ENCODE measurements at regions not wholly inside any gene's neighbourhood (a gene's known extent, or its start where the extent isn't known, plus 50 kb on each side); places are given as distances from the start of the nearest gene placed in this dataset.

DNA sequence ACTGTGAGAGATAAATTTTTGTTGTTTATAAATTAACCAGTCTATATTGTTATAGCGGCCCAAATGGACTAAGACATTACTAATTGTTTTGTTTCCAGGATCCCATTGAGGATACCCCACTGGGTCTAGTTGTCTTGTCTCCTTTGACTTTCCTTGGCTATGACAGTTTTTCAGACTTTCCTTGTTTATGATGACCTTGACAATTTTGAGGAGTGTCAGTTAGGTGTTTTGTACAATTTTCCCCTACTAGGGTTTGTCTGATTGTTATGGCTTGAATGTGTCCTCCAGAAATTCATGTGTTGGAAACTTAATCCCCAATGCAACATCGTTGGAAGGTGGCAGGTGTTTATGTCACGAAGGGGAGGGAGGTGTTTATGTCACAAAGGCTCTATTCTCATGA is 89.6 kb upstream of the PITX2 start:
- no peaks in the 10 kb centered on the region for H3K9me3 ChIP-seq (ENCODE audit: control insufficient read depth, insufficient read depth, low read length)
- H3K27ac ChIP-seq (ENCODE audit: low read length) = no peak overlapping the region
- H3K27me3 ChIP-seq (ENCODE audit: control insufficient read depth, insufficient read depth, low read length) = no peaks in the 10 kb centered on the region
- no peaks in the 10 kb centered on the region for H3K36me3 ChIP-seq (ENCODE audit: control insufficient read depth, insufficient read depth, low read length)
- H3K4me3 ChIP-seq (ENCODE audit: low read length) = no peak overlapping the region
- DNase-seq (ENCODE audit: low read depth, low spot score) = no peak
- H3K4me1 ChIP-seq (ENCODE audit: control insufficient read depth, insufficient read depth, low read length) = no peaks in the 10 kb centered on the region
- no CpG with 5 or more reads among the region's 3 CpGs for WGBS (ENCODE audit: insufficient coverage, insufficient read length)

DNA sequence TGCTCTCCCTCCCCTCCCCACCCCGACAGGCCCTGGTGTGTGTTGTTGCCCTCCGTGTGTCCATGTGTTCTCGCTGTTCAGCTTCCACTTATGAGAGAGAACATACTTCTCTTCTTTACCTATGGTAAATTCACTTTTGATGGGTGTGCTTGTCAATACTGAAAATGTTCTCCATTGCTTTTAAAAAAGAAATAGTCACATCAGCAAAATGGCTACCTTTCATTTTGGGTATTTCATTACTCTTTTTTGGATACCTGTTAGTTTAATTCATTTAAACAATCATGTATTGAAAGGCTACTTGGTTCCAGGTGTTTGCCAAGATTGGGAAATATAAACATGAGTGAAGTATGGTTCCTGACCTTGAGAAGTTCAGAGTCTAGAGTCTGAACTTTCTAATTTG is 107.4 kb upstream of the PITX2 start:
- Histone ChIP-seq H3K4me3 (ENCODE audit: low read length) (no peak overlapping the region), H3K4me1 (ENCODE audit: control insufficient read depth, insufficient read depth, low read length) (no peaks in the 10 kb centered on the region), H3K9me3 (ENCODE audit: control insufficient read depth, insufficient read depth, low read length) (no peaks in the 10 kb centered on the region), H3K27ac (ENCODE audit: low read length) (no peak overlapping the region), H3K27me3 (ENCODE audit: control insufficient read depth, insufficient read depth, low read length) (no peaks in the 10 kb centered on the region), H3K36me3 (ENCODE audit: control insufficient read depth, insufficient read depth, low read length) (no peaks in the 10 kb centered on the region)
- no CpG with 5 or more reads among the region's 3 CpGs for WGBS (ENCODE audit: insufficient coverage, insufficient read length)
- no peak for DNase-seq (ENCODE audit: low read depth, low spot score)

DNA sequence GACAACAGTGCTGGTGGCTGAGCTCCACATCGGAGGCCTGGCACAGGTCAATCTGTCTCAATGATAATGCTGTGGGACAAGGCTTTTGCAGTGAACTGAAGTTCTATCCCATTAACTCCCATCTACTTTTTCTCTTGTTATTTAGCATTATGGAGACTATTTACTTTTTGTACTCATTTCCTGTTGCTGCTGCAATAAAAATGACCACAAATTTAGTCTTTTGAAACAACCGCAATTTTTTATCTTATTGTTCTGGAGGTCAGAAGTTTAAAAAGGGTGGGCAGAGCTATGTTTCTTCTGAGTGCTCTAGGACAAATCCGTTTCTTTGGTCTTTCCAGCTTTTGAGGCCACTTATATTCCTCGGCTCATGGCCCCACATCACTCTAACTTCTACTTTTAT is 111.0 kb upstream of the PITX2 start:
- no peak for DNase-seq (ENCODE audit: low read depth, low spot score)
- Histone ChIP-seq H3K4me1 (ENCODE audit: control insufficient read depth, insufficient read depth, low read length) (no peaks in the 10 kb centered on the region), H3K9me3 (ENCODE audit: control insufficient read depth, insufficient read depth, low read length) (no peaks in the 10 kb centered on the region), H3K27me3 (ENCODE audit: control insufficient read depth, insufficient read depth, low read length) (no peaks in the 10 kb centered on the region), H3K36me3 (ENCODE audit: control insufficient read depth, insufficient read depth, low read length) (no peaks in the 10 kb centered on the region), H3K4me3 (ENCODE audit: low read length) (no peak overlapping the region), H3K27ac (ENCODE audit: low read length) (no peak overlapping the region)
- WGBS (ENCODE audit: insufficient coverage, insufficient read length) = no CpG with 5 or more reads among the region's 4 CpGs

GRCh38 chr4:110735686-110736085 is 112.8 kb upstream of the PITX2 start:
- no CpG with 5 or more reads among the region's 1 CpG for WGBS (ENCODE audit: insufficient coverage, insufficient read length)
- H3K36me3 ChIP-seq (ENCODE audit: control insufficient read depth, insufficient read depth, low read length) = no peaks in the 10 kb centered on the region

DNA sequence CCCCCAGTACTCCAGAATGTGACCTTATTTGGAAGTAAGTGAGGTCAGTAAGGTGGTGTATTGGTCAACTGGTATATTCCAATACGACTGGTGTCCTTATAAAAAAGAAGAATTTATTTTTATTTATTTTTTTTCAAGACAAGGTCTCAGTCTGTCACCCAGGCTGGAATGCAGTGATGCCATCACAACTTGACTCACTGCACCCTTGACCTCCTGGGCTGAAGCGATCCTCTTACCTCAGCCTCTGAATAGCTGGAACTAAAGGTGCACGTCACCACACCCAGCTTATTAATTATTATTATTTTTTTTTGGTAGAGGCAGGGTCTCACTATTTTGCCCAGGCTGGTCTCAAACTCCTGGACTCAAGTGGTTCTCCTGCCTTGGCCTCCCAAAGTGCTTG is 115.1 kb upstream of the PITX2 start:
- no CpG with 5 or more reads among the region's 3 CpGs for WGBS (ENCODE audit: insufficient coverage, insufficient read length)
- Histone ChIP-seq H3K27me3 (ENCODE audit: control insufficient read depth, insufficient read depth, low read length) (no peaks in the 10 kb centered on the region), H3K4me1 (ENCODE audit: control insufficient read depth, insufficient read depth, low read length) (no peaks in the 10 kb centered on the region), H3K4me3 (ENCODE audit: low read length) (no peak overlapping the region), H3K27ac (ENCODE audit: low read length) (no peak overlapping the region), H3K9me3 (ENCODE audit: control insufficient read depth, insufficient read depth, low read length) (no peaks in the 10 kb centered on the region), H3K36me3 (ENCODE audit: control insufficient read depth, insufficient read depth, low read length) (no peaks in the 10 kb centered on the region)
- DNase-seq (ENCODE audit: low read depth, low spot score) = no peak

More at GRCh38 chr4:110735686-110736085, 112.8 kb upstream of the PITX2 start:
- no peaks in the 10 kb centered on the region for H3K27me3 ChIP-seq (ENCODE audit: control insufficient read depth, insufficient read depth, low read length)
- H3K4me1 ChIP-seq (ENCODE audit: control insufficient read depth, insufficient read depth, low read length) = no peaks in the 10 kb centered on the region
- no peaks in the 10 kb centered on the region for H3K9me3 ChIP-seq (ENCODE audit: control insufficient read depth, insufficient read depth, low read length)
- H3K27ac ChIP-seq (ENCODE audit: low read length) = no peak overlapping the region
- H3K4me3 ChIP-seq (ENCODE audit: low read length) = no peak overlapping the region
- no peak for DNase-seq (ENCODE audit: low read depth, low spot score)

DNA sequence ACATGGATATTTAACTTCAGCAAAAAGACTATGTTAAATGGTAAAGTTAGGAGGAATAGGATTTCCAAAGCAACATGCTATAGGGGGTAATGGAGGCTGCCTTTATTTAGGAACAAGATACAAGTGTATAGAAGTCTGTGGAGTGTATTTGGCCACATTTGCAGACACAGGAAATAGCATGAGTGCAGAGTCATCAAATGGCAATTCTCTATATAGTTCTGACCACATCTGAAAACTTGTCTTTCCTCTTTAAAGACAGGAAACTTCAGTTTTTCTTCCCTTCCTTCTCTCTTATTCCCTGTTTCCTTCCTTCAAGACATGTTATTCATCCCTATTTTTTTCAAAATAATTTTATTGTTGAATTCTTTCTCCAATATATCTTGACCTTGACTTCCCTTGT is 119.3 kb upstream of the PITX2 start:
- Histone ChIP-seq H3K27me3 (ENCODE audit: control insufficient read depth, insufficient read depth, low read length) (no peaks in the 10 kb centered on the region), H3K36me3 (ENCODE audit: control insufficient read depth, insufficient read depth, low read length) (no peaks in the 10 kb centered on the region), H3K27ac (ENCODE audit: low read length) (no peak overlapping the region), H3K4me3 (ENCODE audit: low read length) (no peak overlapping the region), H3K4me1 (ENCODE audit: control insufficient read depth, insufficient read depth, low read length) (no peaks in the 10 kb centered on the region), H3K9me3 (ENCODE audit: control insufficient read depth, insufficient read depth, low read length) (no peaks in the 10 kb centered on the region)
- DNase-seq (ENCODE audit: low read depth, low spot score) = no peak

- Histone ChIP-seq H3K27me3 (ENCODE audit: control insufficient read depth, insufficient read depth, low read length) (no peaks in the 10 kb centered on the region), H3K4me1 (ENCODE audit: control insufficient read depth, insufficient read depth, low read length) (no peaks in the 10 kb centered on the region), H3K9me3 (ENCODE audit: control insufficient read depth, insufficient read depth, low read length) (no peaks in the 10 kb centered on the region), H3K27ac (ENCODE audit: low read length) (no peak overlapping the region), H3K36me3 (ENCODE audit: control insufficient read depth, insufficient read depth, low read length) (no peaks in the 10 kb centered on the region), H3K4me3 (ENCODE audit: low read length) (no peak overlapping the region)
- DNase-seq (ENCODE audit: low read depth, low spot score) = no peak
- WGBS (ENCODE audit: insufficient coverage, insufficient read length) = no CpG with 5 or more reads among the region's 2 CpGs
Measured at GRCh38 chr4:110748071-110748470, 125.2 kb upstream of the PITX2 start.

GRCh38 chr4:110751183-110751582 is 128.3 kb upstream of the PITX2 start:
- no CpG with 5 or more reads among the region's 3 CpGs for WGBS (ENCODE audit: insufficient coverage, insufficient read length)
- no peaks in the 10 kb centered on the region for H3K27me3 ChIP-seq (ENCODE audit: control insufficient read depth, insufficient read depth, low read length)
- peaks cover 2% of the 10 kb centered on the region for H3K4me1 ChIP-seq (ENCODE audit: control insufficient read depth, insufficient read depth, low read length)
- no peaks in the 10 kb centered on the region for H3K9me3 ChIP-seq (ENCODE audit: control insufficient read depth, insufficient read depth, low read length)
- H3K4me3 ChIP-seq (ENCODE audit: low read length) = no peak overlapping the region
- no peak overlapping the region for H3K27ac ChIP-seq (ENCODE audit: low read length)
- no peaks in the 10 kb centered on the region for H3K36me3 ChIP-seq (ENCODE audit: control insufficient read depth, insufficient read depth, low read length)
- no peak for DNase-seq (ENCODE audit: low read depth, low spot score)

DNA sequence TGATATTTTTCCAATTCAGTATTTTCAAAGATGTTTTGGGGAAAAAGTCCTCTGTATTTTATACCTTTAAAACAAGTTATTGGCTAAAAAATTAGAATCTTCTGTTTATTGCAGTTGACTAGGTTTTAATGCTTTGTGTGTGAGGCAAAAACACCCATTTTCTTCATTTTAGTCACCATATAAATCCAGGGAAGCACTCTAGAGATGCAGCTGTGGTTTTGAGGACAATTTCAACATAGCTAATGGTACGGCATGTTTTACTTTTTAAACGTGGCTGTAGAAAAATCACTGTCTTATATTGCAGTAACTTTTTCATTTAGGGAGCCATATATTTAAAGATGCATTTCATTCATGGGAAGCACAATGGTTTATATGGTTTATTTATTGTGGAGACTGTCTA is 129.1 kb upstream of the PITX2 start:
- peaks cover 2% of the 10 kb centered on the region for H3K4me1 ChIP-seq (ENCODE audit: control insufficient read depth, insufficient read depth, low read length)
- no peaks in the 10 kb centered on the region for H3K27me3 ChIP-seq (ENCODE audit: control insufficient read depth, insufficient read depth, low read length)
- H3K4me3 ChIP-seq (ENCODE audit: low read length) = no peak overlapping the region
- no peak overlapping the region for H3K27ac ChIP-seq (ENCODE audit: low read length)
- no peaks in the 10 kb centered on the region for H3K9me3 ChIP-seq (ENCODE audit: control insufficient read depth, insufficient read depth, low read length)
- no peak for DNase-seq (ENCODE audit: low read depth, low spot score)
- no CpG with 5 or more reads among the region's 2 CpGs for WGBS (ENCODE audit: insufficient coverage, insufficient read length)
- no peaks in the 10 kb centered on the region for H3K36me3 ChIP-seq (ENCODE audit: control insufficient read depth, insufficient read depth, low read length)

DNA sequence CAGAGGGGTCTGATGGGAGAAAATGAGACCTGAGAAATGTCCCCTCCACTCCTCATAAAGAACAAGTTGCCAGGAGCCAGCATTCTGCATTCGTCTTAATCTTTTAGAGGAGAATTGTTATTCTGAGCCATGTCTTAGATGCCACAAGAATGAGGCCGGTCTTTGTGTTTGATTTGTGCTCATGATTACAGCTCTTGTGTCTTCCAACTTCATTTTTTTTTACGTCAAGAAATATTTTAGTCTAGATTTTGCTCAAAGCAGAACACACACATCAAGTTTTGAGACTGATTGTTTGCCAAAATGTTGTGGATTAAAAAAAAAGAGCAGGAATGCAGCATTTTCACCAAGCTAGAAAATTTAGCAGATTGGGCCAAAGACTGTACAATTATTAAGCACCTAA is 130.6 kb upstream of the PITX2 start:
- WGBS (ENCODE audit: insufficient coverage, insufficient read length) = no CpG with 5 or more reads among the region's 3 CpGs
- no peak overlapping the region for H3K4me3 ChIP-seq (ENCODE audit: low read length)
- no peaks in the 10 kb centered on the region for H3K36me3 ChIP-seq (ENCODE audit: control insufficient read depth, insufficient read depth, low read length)
- DNase-seq (ENCODE audit: low read depth, low spot score) = no peak
- H3K27ac ChIP-seq (ENCODE audit: low read length) = no peak overlapping the region
- no peaks in the 10 kb centered on the region for H3K27me3 ChIP-seq (ENCODE audit: control insufficient read depth, insufficient read depth, low read length)
- no peaks in the 10 kb centered on the region for H3K9me3 ChIP-seq (ENCODE audit: control insufficient read depth, insufficient read depth, low read length)
- H3K4me1 ChIP-seq (ENCODE audit: control insufficient read depth, insufficient read depth, low read length) = peaks cover 2% of the 10 kb centered on the region

- Histone ChIP-seq H3K4me1 (ENCODE audit: control insufficient read depth, insufficient read depth, low read length) (peaks cover 2% of the 10 kb centered on the region), H3K9me3 (ENCODE audit: control insufficient read depth, insufficient read depth, low read length) (no peaks in the 10 kb centered on the region), H3K4me3 (ENCODE audit: low read length) (no peak overlapping the region), H3K36me3 (ENCODE audit: control insufficient read depth, insufficient read depth, low read length) (no peaks in the 10 kb centered on the region), H3K27ac (ENCODE audit: low read length) (no peak overlapping the region), H3K27me3 (ENCODE audit: control insufficient read depth, insufficient read depth, low read length) (no peaks in the 10 kb centered on the region)
- no CpG with 5 or more reads among the region's 2 CpGs for WGBS (ENCODE audit: insufficient coverage, insufficient read length)
- DNase-seq (ENCODE audit: low read depth, low spot score) = no peak
Measured at GRCh38 chr4:110754716-110755115, 131.8 kb upstream of the PITX2 start.

All from iPS DF 6.9 (cell line).